HG02884 (cell line): ENCODE measurements at regions not wholly inside any gene's neighbourhood (a gene's known extent, or its start where the extent isn't known, plus 50 kb on each side); places are given as distances from the start of the nearest gene placed in this dataset.

ENCODE experiments used
- ATAC-seq: cut with Tn5 transposase; IDR thresholded peaks from one replicate; pipeline ENCODE4 v1.9.1; 2021; ENCODE audit warnings: mild to moderate bottlenecking, moderate library complexity; ENCODE audit not compliant: unreplicated experiment

DNA sequence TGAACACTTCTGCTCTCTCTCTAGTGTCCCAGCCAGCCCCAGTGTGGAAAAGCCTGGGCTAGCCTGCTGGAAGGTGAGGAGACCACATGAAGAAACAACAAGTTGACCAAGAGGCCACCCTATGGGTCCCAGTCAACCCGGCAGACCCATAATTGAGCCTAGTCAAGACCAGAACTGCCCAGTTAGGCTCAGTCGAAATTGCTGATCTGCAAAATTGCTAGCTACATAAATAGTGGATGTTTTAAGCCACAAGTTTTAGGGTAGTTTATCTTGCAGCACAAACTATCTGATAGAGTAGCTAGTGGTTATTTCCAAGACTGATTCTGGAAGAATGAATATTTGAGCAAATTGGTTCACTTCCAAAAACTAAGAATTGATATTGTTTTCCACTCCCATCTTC, 82.3 kb upstream of the CCDC112 start:
- no peak for ATAC-seq

DNA sequence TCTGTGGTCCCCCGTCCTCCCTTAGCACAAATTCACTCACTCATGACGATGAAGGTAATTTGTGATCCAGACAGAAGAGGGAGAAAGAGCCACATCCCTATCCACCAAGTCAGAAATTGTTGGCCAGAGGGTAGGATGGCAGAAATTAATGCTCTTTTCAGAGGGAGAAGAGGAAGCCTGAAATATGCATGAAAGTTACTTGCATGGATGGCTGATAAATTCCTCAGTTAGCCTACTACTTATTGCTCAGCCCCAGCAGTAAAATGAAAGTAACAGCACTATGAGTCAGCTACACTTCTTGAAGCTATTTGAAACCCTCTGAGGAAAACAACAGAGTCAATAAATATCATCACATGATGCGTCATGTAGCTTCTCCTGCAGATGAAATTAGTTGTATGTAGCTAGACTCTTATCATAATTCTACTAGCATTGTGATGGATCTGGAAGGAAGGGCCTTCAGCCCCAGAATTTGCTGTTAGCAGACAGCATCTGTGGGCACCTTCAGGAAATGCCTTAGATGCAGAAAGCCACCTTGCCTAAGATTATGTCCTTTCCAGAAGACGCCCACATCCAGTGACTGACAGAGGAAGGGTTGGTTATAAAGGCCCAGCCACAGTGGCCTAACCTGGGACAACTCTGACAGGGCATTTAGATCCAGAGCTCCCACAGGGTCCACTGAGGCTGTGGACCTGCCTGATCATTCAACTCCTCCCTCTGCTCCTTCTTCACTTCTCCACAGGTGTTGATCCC, 81.2 kb upstream of the CCDC112 start:
- ATAC-seq, result peak; percentile 47

DNA sequence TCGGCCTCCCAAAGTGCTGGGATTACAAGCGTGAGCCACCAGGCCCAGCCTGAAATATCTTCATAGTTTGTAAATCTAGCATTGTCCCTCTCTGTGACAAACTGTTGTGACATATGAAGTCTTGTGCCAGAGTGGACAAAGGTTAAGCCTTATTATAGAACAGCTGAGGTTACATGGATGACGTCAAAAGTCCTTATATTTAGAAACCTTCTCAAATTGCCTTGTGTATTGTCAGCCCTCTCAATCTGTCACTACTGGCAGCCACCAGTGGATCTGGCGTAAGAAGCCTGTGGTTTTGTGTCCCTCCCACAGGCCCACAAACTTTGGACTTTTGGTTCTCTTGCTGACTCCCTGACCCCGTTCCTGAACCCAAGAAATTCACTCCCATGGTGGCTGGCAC, 79.4 kb upstream of the CCDC112 start:
- no peak for ATAC-seq

DNA sequence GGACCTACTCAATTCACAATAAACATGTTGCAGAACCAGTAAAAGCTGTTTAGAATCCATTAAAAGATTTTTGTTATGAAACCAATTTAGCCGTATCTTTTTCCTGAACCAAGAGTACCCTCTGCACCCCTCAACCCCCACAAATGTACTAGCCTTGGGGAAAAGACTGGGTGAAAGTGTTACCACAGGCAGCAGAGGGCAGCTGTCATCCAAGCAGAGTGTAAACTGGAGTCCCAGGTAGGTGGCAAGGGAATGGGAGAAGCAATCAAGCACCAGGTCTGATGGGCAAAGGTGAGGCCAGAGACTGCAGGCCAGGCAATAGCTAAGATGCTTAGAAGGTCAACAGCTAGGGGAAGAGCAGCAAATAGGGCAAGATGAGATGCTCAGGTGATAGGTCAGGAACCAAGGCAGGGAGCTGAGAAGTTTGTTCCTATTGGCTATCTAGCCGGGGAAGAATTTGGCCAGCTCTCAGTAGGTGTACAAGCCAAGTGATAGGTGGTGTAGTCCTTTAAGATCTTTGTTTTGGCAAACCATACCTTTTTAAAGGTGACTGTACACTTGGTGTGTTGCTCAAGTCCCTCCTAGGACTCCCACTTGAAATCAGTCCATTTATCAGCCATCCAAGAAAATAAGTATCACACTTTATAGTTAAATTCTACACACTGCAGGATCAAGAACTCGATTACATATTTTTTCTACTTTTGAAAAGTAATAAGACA, 77.8 kb upstream of the CCDC112 start:
- no peak for ATAC-seq

DNA sequence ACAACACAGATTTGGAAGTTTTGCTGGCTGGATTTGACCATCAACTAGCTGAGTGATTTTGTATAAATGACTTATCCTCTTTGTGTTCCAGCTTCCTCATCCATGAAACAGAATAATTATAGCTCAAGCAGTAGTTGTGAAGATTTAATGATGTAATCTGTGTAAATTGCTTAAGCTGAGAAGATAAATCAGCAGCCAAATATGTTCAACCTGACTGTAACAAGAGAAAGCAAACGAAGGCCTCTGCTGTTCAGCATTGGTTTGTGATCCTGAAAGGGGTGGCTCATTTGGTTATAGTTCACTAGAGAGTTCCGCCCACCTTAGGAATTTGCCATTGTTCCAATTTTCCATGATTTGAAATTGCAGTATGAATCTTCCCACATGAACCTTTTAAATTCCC, 75.7 kb upstream of the CCDC112 start:
- ATAC-seq, result no peak

DNA sequence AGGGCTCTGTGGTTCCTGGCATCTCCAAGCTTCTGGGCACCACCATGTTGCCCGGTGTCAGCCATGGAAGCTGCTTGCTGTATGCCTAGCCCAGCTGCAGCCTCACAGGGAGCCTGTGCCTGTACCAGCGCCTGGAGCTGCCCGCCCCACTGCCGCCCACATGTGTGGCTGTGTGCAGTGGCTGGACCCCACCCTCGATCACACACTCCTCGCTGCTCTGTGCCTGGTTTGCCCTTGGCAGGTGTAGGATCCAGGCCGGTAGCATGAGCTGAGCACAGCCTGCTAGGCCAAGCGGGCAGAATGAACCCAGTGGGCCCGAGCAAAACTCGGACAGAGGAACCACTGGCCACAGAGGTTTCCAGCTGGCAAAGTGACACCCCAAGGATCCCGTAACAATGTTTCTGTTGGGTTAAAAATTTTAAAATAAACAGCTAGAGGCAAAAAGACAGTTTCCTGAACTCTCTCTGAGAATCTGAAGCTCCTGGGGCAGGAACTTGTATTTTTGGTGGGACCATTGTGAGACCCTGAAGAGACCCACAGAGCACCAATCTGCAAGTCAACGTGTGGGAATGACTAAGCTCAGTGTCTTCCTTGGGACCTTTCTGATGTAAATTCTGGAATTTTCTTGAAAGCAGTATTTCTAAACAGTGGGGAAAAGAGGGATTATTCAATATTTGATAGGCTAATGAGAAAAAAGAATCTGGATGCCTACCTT, 73.1 kb upstream of the CCDC112 start:
- ATAC-seq, result no peak

DNA sequence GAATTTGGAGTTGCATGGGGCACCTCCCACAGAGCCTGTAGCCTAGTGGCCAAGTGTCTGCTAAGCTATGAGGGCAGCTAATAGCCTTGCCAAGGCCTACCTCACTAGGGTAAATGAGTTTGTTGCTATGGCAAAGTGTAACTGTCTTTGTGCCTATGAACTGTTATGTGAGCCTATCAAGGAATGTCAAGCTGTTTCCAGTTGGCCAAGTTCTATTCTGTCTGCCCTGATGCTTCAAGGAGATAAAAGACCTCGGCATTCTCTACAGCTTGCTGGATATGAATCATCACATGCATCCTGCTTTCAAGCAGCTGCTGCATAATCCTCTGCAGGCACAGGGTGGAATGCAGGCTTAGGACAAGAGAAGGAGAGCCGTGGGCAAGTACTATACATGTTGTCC, 69.8 kb upstream of the CCDC112 start:
- peak; percentile 65 for ATAC-seq

DNA sequence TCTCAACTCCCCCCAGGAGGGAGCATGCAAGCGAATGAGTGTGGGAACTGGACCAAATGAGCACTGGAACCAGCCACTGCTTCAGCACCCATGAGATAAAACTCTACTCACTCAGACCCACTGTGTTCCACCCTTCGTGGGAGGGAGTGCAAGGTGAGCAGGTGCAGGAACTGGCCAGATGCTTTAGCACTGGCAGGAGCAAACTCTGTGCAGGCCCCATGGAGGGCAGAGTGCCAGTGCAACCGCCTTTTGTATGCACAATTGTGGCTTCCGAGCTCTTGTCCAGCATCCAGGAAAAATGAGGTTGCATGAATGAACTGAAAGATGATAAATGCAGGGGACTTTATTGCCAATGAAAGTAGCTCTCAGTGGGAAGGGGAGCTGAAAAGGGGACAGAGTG, 67.4 kb upstream of the CCDC112 start:
- no peak for ATAC-seq

DNA sequence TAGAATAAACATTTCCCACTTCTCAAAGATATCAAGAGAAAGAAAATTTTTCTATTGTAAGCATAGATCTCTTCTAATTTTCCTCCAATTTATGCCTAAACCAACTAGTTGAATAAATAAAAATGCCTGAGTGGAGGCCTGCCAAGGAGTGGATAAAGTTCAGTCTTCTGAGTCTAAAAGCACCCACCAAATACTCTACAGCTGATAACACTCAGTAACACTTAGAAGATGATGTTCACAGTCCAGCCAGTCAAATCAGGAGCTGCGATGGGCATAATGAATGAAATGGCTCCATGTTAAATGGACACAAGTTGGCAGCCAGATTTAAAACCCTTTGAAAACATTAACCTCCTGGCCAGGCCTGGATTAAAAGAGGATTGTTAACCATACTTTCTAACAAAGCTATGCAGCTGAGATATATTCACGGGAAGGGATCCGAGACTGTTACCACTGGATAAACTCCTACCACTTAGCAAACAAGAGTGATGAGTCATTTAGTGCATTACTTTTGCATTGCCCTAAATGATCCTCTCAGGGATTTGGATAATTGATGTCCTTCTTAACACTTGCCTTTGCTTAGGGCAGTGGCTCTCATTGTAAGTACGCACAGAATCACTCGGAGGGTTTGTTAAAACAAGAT, 63.7 kb upstream of the CCDC112 start:
- ATAC-seq, result no peak

DNA sequence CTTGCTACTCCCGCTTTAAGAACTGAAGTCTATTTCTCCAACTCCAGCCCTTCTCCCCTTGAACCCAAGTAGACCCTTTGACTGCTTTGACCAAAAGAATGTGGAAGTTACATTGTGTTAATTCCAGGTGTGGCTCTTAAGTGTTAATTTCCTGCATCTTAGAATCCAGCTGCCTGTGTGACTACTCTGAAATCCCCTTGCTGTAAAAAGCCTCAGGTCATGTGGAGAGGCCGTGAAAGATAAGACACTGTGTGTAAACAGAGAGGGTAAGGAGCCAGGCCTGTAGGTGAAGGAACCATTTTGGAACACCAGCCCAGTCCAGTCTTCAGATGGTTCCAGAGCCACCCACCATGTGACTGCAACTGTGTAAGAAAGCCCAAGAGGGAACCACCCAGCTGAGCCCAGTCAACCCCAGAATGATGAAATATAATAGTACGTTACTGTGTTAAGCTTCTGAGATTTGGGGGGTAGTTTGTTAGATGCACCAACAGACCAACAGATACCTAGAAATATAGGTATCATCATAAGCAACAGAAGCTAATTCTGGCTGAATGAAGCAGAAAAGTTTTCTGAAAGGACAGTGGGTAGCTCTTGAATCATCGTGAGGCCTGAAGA, 59.4 kb upstream of the CCDC112 start:
- ATAC-seq, result no peak

DNA sequence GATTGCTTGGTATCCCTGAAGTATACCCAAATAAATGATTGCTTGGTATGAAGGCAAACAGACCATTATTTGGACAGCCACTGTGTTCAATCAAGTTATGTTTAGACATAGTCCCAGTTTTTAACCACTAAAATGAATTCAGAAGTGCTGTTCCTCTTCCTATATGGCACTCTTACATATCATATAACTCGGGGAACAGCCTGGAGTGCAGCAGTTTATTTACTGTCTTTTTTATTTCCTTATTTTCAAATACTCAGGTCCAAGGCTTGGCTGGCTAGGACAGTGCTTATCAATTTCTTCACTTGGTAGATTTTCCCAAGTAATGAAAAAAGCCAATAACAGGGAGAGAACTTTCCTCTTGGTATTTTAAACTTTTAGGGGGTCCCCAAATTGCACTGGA, 58.6 kb upstream of the CCDC112 start:
- ATAC-seq, result no peak

DNA sequence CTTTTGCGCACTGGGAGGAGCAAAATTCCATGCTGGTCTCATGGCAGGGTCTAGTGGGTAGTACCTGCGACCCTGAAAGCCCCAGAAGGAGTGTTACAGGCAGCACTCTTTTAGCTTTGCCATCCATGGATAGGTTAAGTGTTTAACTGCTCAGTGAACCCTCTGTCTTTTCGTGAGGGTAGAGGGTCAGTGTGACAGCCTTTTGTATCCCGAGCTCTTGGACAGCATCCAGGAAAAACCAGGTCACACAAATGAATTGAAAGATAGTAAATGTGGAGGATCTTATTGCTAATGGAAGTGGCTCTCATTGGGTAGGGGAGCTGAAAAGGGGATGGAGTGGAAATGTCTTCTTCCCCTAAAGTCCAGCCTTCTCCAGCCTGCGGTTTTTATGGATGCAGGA, 57.8 kb upstream of the CCDC112 start:
- no peak for ATAC-seq

DNA sequence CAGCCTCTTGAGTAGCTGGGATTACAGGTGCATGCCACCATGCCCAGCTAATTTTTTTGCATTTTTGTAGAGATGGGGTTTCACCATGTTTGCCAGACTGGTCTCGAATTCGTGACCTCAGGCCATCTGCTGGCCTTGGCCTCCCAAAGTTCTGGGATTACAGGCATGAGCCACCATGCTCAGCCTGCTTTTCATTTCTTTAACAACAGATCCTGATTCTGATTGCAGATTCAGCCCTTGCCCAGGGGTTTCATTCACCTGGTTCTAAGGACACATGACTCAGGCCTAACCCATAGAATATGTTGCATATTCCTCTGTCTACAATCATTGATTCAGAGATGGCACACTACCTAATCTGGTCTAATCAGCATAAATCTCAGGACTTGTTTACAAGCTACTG, 56.1 kb upstream of the CCDC112 start:
- no peak for ATAC-seq

DNA sequence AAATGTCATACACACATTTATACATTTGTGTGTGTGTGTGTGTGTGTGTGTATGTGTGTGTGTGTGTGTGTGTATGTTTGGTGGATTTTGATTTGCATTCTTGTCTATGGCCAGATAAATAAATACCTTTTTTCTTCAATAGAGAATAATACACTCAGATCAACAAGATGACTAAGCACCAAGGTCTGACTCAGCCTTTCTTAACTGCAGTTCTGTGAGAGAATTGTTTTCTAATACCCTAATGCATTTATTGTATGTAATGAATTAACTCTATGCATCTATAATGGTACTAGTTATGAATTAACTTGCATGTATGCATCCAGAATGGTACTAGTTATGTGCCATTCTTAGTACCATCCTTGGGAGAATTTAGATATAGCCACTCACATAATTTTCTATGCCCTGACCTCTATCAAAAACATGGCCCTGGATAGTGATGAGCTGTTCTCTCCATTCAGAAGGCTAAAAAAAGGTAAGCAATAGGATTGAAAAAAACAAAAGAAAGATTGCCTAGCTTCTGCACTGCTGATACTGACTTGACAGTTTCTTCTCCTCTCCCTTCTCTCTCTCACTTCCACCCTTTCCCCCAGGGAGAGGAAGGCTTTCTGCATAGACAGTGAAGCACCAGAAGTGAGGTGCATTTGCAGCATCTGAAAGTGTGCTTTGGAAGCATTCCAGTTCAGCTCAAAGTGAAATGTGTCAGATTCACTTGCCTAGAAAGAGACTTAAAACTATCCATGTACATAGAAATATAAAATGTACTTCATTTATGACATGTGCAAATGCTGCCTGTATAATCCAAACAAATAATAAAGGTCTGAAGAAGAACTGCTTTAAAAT, 55.1 kb upstream of the CCDC112 start:
- ATAC-seq, result no peak

DNA sequence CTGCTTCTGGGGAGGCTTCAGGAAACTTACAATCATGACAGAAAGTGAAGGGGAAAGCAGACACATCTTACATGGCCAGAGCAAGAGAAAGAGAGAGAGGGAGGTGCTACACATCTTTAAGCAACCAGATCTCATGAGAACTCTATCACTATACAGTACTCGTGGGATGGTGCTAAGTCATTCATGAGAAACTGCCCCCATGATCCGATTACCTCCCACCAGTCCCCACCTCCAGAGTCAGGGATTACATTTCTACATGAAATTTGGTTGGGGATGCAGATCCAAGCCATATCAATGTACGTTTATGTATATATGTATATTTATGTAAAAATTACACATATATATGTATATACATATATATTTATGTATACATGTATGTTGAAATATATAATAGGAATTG, 54.4 kb upstream of the CCDC112 start:
- no peak for ATAC-seq

DNA sequence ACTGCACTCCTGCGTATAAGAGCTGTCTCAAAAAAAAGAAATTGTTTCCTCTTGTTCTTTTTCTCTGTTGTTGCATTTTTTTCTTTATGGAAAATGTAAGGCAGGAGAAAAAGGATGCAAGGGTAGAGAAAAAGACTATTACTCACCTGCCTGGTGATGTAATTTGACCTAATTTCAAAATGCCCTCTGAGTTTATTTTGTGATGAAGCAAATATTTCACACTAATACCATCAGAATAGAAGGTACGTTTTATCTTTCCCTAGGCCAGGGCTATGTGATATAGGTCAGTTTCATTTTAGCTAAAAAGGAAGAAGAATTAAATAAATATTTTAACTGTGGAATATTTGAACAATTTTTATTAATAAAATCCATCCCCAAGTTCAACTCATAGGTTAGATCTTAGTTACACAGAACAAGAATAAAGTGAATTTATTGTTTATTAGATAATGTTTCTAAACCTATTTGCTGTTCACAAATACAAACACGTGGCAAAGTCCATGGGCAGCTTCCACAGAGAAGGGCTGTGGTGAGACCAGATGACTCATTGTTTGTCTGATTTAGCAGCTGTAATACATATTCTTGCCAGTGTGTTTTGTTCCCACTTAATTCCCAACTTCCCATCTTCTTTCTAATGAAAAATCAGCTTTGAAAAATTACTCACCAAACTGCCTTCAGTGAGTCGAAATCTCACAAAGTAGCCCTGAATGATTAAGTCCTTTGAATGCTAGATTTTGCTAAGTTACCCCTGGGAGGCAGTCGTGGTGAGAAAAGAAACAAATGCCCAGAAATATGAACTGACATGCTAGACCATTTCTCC, 52.8 kb upstream of the CCDC112 start:
- no peak for ATAC-seq

DNA sequence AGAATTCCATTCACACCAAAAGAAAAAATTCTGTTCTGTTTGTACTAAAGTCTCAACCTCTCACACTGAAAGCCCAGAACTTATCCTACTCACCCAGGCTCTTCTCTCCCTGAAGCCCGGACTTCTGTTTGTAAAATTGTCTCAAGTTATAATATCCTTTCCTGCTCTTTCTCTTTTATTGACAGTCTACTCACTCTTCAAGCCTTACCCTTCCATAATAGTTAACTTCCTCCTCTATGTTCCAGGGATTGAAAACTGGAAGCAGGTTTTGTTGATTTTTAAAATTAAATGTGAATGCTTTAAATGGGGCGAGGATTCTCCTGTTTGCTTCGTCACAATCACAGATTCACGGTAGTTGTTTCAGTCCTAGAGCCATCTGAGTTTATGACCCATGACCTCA, 51.7 kb upstream of the CCDC112 start:
- ATAC-seq, result no peak
